ENCODE measurements at regions not wholly inside any gene's neighbourhood (a gene's known extent, or its start where the extent isn't known, plus 50 kb on each side); places are given as distances from the start of the nearest gene placed in this dataset.
A peak's percentile ranks its signal among the peaks of the same experiment; 100 is the strongest.

- H3K4me3 ChIP-seq (ENCODE audit: low read depth, low read length), result no peak overlapping the region
- DNase-seq (ENCODE audit: low read depth), result no peak
- TF ChIP-seq, protein P1, sequence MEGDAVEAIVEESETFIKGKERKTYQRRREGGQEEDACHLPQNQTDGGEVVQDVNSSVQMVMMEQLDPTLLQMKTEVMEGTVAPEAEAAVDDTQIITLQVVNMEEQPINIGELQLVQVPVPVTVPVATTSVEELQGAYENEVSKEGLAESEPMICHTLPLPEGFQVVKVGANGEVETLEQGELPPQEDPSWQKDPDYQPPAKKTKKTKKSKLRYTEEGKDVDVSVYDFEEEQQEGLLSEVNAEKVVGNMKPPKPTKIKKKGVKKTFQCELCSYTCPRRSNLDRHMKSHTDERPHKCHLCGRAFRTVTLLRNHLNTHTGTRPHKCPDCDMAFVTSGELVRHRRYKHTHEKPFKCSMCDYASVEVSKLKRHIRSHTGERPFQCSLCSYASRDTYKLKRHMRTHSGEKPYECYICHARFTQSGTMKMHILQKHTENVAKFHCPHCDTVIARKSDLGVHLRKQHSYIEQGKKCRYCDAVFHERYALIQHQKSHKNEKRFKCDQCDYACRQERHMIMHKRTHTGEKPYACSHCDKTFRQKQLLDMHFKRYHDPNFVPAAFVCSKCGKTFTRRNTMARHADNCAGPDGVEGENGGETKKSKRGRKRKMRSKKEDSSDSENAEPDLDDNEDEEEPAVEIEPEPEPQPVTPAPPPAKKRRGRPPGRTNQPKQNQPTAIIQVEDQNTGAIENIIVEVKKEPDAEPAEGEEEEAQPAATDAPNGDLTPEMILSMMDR (IDR thresholded peaks at IDR 0.05; ENCODE audit: low read depth, low read length, missing control alignments), result no peak
Measured at GRCh38 chr6:21354805-21355238, 238.7 kb upstream of the SOX4 start.

GRCh38 chr6:21355638-21356037 is 237.9 kb upstream of the SOX4 start:
- no peak overlapping the region for H3K4me3 ChIP-seq (ENCODE audit: low read depth, low read length)
- TF ChIP-seq, protein P1 (IDR thresholded peaks at IDR 0.05; ENCODE audit: low read depth, low read length, missing control alignments), result no peak
- DNase-seq (ENCODE audit: low read depth), result no peak

GRCh38 chr6:21357262-21357661 is 236.3 kb upstream of the SOX4 start:
- no peak overlapping the region for H3K4me3 ChIP-seq (ENCODE audit: low read depth, low read length)
- TF ChIP-seq, protein P1 (IDR thresholded peaks at IDR 0.05; ENCODE audit: low read depth, low read length, missing control alignments), result no peak
- no peak for DNase-seq (ENCODE audit: low read depth)

- TF ChIP-seq, protein P1 (IDR thresholded peaks at IDR 0.05; ENCODE audit: low read depth, low read length, missing control alignments), result no peak
- no peak for DNase-seq (ENCODE audit: low read depth)
- no peak overlapping the region for H3K4me3 ChIP-seq (ENCODE audit: low read depth, low read length)
Measured at GRCh38 chr6:21359926-21360325, 233.6 kb upstream of the SOX4 start.

DNA sequence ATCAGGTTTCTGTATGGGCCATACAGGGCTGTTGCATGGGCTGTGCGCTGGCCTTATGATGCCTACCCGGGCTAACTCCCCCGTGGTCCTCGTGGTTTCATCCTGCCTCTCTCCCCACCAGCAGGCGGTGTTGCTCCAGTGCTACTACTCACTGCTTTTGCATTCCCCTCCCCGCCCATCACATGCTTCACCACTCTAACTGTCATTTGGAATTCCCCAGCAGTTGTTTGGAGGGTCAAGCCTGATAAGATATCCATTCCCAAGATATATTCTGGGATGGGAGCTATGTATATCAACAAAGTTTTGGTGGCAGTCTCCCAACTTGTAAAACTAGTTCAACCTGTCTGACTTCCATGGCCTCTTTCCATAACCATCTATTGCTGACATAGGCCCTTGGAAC is 233.2 kb upstream of the SOX4 start:
- H3K4me3 ChIP-seq (ENCODE audit: low read depth, low read length), result no peak overlapping the region
- DNase-seq (ENCODE audit: low read depth), result no peak
- TF ChIP-seq, protein P1 (IDR thresholded peaks at IDR 0.05; ENCODE audit: low read depth, low read length, missing control alignments), result peak; percentile 42

- no peak overlapping the region for H3K4me3 ChIP-seq (ENCODE audit: low read depth, low read length)
- TF ChIP-seq, protein P1 (IDR thresholded peaks at IDR 0.05; ENCODE audit: low read depth, low read length, missing control alignments), result no peak
- no peak for DNase-seq (ENCODE audit: low read depth)
Measured at GRCh38 chr6:21367148-21367547, 226.4 kb upstream of the SOX4 start.

GRCh38 chr6:21367649-21368154 is 225.8 kb upstream of the SOX4 start:
- DNase-seq (ENCODE audit: low read depth), result no peak
- TF ChIP-seq, protein P1 (IDR thresholded peaks at IDR 0.05; ENCODE audit: low read depth, low read length, missing control alignments), result no peak
- no peak overlapping the region for H3K4me3 ChIP-seq (ENCODE audit: low read depth, low read length)
